ENCODE measurements at regions not wholly inside any gene's neighbourhood (a gene's known extent, or its start where the extent isn't known, plus 50 kb on each side); places are given as distances from the start of the nearest gene placed in this dataset.

GRCh38 chr16:48102083-48103008 is 53.4 kb downstream of the ABCC12 start:
- H3K9me3 ChIP-seq (ENCODE audit: insufficient read depth in 2 of 2, low read depth in 1 of 2, low read length in 1 of 2) = no peaks in the 10 kb centered on the region
- DNase-seq (ENCODE audit: low read depth in 1 of 2, low spot score in 2 of 2) (no peak), FAIRE-seq (no peak)
- H3K4me3 ChIP-seq (ENCODE audit: extremely low read depth in 1 of 4, insufficient read depth in 2 of 4, low read depth in 3 of 4, low read length in 4 of 4) = no peak overlapping the region
- no peak overlapping the region for H3K14ac ChIP-seq (ENCODE audit: insufficient read length)
- no peak overlapping the region for H2BK5ac ChIP-seq (ENCODE audit: low read depth, low read length)
- WGBS, 2 experiments (ENCODE audit: extremely low coverage in 1 of 2, insufficient coverage in 1 of 2, insufficient read length in 1 of 2, insufficient replicate concordance in 2 of 2, low coverage in 1 of 2, low lambda C conversion rate in 2 of 2, missing lambda C conversion rate in 1 of 2) = 88 to 100% methylated on average over 3 to 15 of the region's 15 CpGs
- TF ChIP-seq HDAC6 (IDR thresholded peaks at IDR 0.05; ENCODE audit: low read depth, low read length) (no peak), PHF8 (conservative IDR thresholded peaks at IDR 0.05; ENCODE audit: low read depth, low read length) (no peak), GTF2F1 (IDR thresholded peaks at IDR 0.05; ENCODE audit: borderline replicate concordance, low read depth, low read length) (no peak), RAD21 (IDR thresholded peaks at IDR 0.05 in 1 of 2, conservative IDR thresholded peaks at IDR 0.05 in 1 of 2; ENCODE audit: low read depth in 2 of 2, low read length in 2 of 2) (no peak), USF2 (IDR thresholded peaks at IDR 0.05; ENCODE audit: low read length) (no peak), SUZ12 (IDR thresholded peaks at IDR 0.05; ENCODE audit: low read length) (no peak), FOSL1 (IDR thresholded peaks at IDR 0.05; ENCODE audit: insufficient read depth, low read depth, low read length) (no peak), BCL11A (IDR thresholded peaks at IDR 0.05; ENCODE audit: low read depth in 2 of 2, low read length in 2 of 2) (no peak)
- H3K27me3 ChIP-seq (replicated peaks in 1 of 4; ENCODE audit: control insufficient read depth in 3 of 4, extremely low read depth in 1 of 4, insufficient read depth in 3 of 4, low read length in 3 of 4) = no peaks in the 10 kb centered on the region; a peak in 1 of 7 replicates
- no peak overlapping the region for H3K4ac ChIP-seq (replicated peaks; ENCODE audit: insufficient read length, low read depth, low read length)
- no peak overlapping the region for H2BK20ac ChIP-seq (ENCODE audit: low read length)
- H3K18ac ChIP-seq (ENCODE audit: extremely low read depth, low read length) = no peak overlapping the region
- no peak overlapping the region; a peak in 1 of 7 replicates for H3K9ac ChIP-seq (replicated peaks in 1 of 4; ENCODE audit: extremely low read depth in 1 of 4, low read depth in 3 of 4, low read length in 3 of 4)
- H3K27ac ChIP-seq (ENCODE audit: low read depth, low read length) = no peak overlapping the region
- H2BK120ac ChIP-seq (replicated peaks; ENCODE audit: low read depth, low read length) = no peak overlapping the region
- H2AFZ ChIP-seq (ENCODE audit: low read length) = no peak overlapping the region
- H3K36me3 ChIP-seq (ENCODE audit: control insufficient read depth in 2 of 4, insufficient read depth in 4 of 4, low read length in 3 of 4) = no peaks in the 10 kb centered on the region
- H3K23ac ChIP-seq (ENCODE audit: insufficient read length) = no peak overlapping the region
- H3K4me1 ChIP-seq (replicated peaks in 1 of 4; ENCODE audit: control insufficient read depth in 3 of 4, insufficient read depth in 4 of 4, low read length in 3 of 4) = peaks cover 0 to 5% (median 1%) of the 10 kb centered on the region in 4 experiments; a peak in 1 of 7 replicates
- H3K23me2 ChIP-seq (ENCODE audit: low read depth, low read length) = peaks cover 3% of the 10 kb centered on the region; the same call in 1 of the 2 replicates
- no peaks in the 10 kb centered on the region for H3K79me1 ChIP-seq (ENCODE audit: low read depth, low read length)
- no peaks in the 10 kb centered on the region for H3K79me2 ChIP-seq (ENCODE audit: control insufficient read depth in 1 of 2, insufficient read depth in 2 of 2, low read length in 2 of 2)
- ChIA-PET CTCF (ENCODE audit: partially characterized antibody) (interaction anchor here (0.8 to 3.3 kb wide), 5 partner anchors 9 to 230 kb away, joined by 3 to 18 read pairs (median 5); no protein-coding TSS in a partner anchor), POLR2A (ENCODE audit: partially characterized antibody) (no interaction called here)
- no peak overlapping the region for H2AK5ac ChIP-seq (ENCODE audit: low read depth, low read length)
- H2BK15ac ChIP-seq (ENCODE audit: low read length) = no peak overlapping the region
- H3K4me2 ChIP-seq (ENCODE audit: insufficient read depth in 1 of 2, low read depth in 2 of 2, low read length in 2 of 2) = no peak overlapping the region
- no peak overlapping the region for H4K8ac ChIP-seq (ENCODE audit: extremely low read depth, insufficient read depth, low read length)
- H4K20me1 ChIP-seq (replicated peaks in 1 of 2; ENCODE audit: control insufficient read depth in 1 of 2, insufficient read depth in 2 of 2, low read length in 2 of 2) = no peaks in the 10 kb centered on the region
- H4K5ac ChIP-seq (ENCODE audit: insufficient read length, low read depth, low read length) = no peak overlapping the region
- no peak overlapping the region for H3K56ac ChIP-seq (replicated peaks; ENCODE audit: insufficient read length, low read depth, low read length)
- H2BK12ac ChIP-seq (ENCODE audit: low read depth, low read length) = no peak overlapping the region
- no peak overlapping the region for H4K91ac ChIP-seq (replicated peaks; ENCODE audit: insufficient read length, low read length)
